ENCODE measurements at regions not wholly inside any gene's neighbourhood (a gene's known extent, or its start where the extent isn't known, plus 50 kb on each side); places are given as distances from the start of the nearest gene placed in this dataset.
"Not testable (repeated sequence)": the region's sequence is repeated elsewhere in the genome, so short reads cannot be mapped to it uniquely, and the experiment has no call there.

DNA sequence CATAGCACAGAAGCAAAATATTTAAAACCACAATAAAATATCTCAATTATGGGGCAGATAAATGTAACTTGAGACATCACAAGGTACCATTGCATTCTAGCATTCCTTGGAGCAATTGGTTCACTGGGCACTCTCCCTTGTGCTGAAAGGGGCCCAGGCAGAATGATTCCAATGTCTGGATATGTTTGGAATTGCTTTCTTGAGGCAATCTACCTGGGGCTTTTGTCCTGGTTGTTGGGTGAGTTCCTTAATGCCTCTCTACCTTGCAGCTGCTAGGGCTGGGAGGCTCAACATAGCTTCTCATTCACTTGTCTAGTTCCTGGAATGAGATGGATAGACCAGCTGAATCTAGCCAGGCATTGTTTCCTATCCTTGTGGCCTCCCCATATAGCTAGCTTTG lies 539.6 kb upstream of the FSHR start:
- Histone ChIP-seq H3K4me2 (no peak overlapping the region), H4K20me1 (no peaks in the 10 kb centered on the region), H3K9ac (no peak overlapping the region), H3K4me3 (no peak overlapping the region), H3K36me3 (no peaks in the 10 kb centered on the region), H3K9me3 (no peaks in the 10 kb centered on the region), H3K27ac (no peak overlapping the region), H3K27me3 (no peaks in the 10 kb centered on the region), H3K4me1 (no peaks in the 10 kb centered on the region)
- TF ChIP-seq Cebpa-rat (IDR thresholded peaks at IDR 0.05), result no peak

DNA sequence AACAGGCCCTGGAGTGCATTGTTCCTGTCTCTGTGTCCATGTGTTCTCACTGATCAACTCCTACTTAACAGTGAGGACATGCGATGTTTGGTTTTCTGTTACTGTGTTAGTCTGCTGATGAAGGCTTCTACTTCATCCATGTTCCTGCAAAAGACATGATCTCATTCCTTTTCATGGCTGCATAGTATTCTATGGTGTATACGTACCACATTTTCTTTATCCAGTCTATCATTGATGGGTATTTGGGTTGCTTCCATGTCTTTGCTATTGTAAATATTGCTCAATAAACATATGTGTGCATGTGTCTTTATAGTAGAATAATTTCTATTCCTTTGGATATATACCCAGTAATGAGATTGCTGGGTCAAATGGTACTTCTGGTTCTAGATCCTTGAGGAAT lies 537.7 kb upstream of the FSHR start:
- not testable (repeated sequence) for H3K4me2 ChIP-seq, H3K36me3 ChIP-seq, H3K4me1 ChIP-seq, H4K20me1 ChIP-seq, H3K9ac ChIP-seq, H3K27ac ChIP-seq, H3K27me3 ChIP-seq, H3K4me3 ChIP-seq, H3K9me3 ChIP-seq

DNA sequence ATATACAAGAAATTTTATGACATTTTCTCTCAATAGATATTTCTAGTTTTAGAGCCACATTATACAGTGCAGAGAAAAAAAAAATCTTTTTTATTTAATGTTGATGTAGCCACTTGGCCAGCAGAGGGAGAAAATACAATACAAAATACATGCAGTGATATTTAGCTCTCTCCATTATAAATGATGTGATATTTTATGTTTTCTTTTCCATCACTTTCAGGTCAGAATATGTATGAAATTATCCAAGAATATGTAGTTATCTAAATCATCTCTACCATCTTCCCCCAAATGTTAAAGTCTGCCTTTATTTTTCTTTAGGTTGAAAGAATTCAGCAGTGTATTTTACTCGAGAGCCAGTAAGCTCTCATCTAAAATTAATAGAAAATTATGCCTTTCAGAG lies 533.6 kb upstream of the FSHR start:
- no peak for TF ChIP-seq Cebpa-rat (IDR thresholded peaks at IDR 0.05)
- Histone ChIP-seq H3K27me3 (no peaks in the 10 kb centered on the region), H3K9ac (no peak overlapping the region)

DNA sequence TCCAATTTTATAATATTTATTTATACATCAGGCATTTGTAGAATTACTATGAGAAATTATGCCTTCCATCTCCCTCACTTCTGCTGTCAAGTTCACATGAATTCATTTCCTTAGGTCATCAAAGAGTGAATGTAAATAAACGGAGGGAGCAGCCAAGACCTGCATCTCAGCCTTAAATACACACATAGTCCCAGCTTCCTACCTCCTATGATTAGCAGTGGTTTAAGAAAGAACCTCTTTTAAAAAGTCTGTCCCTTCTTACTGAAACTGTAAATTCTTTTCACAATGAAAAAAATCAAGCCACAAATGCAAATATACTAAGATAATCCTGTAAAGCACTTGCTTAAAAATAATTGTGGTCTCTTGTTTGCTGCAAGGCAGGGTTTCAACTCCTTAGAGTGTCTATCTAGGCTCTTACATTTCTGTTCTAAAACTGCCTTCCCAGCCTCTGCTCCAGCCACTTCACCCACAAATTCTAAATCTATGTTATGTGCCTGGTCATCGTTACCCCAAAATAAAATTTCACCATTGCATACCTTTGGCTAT lies 532.7 kb upstream of the FSHR start:
- H3K4me2 ChIP-seq, result no peak overlapping the region
- no peaks in the 10 kb centered on the region for H3K4me1 ChIP-seq
- no peak overlapping the region for H3K4me3 ChIP-seq
- no peaks in the 10 kb centered on the region for H3K27me3 ChIP-seq
- no peak overlapping the region for H3K9ac ChIP-seq
- no peak overlapping the region for H3K27ac ChIP-seq
- no peaks in the 10 kb centered on the region for H3K36me3 ChIP-seq
- TF ChIP-seq Cebpa-rat (IDR thresholded peaks at IDR 0.05), result no peak
- no peaks in the 10 kb centered on the region for H3K9me3 ChIP-seq
- H4K20me1 ChIP-seq, result no peaks in the 10 kb centered on the region

More for the DNA sequence above, 533.6 kb upstream of the FSHR start:
- Histone ChIP-seq H3K36me3 (no peaks in the 10 kb centered on the region), H3K9me3 (no peaks in the 10 kb centered on the region), H3K4me2 (no peak overlapping the region), H3K4me1 (no peaks in the 10 kb centered on the region), H4K20me1 (no peaks in the 10 kb centered on the region), H3K27ac (no peak overlapping the region), H3K4me3 (no peak overlapping the region)

DNA sequence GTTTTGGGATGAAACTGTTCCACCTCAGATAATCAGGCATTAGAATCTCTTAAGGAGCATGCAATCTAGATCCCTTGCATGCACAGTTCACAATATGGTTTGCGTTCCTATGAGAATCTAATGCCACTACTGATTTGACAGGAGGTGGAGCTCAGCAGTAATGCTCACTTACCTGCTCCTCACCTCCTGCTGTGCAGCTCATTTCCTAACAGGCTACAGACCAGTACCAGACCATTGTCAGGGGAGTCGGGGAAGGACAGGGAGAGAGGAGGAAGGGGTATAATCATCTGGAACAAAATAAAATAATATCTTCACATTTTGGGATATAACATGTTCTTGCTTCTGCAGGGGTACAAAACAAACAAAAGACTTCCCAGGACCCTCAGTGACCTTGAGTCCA lies 532.0 kb upstream of the FSHR start:
- Histone ChIP-seq H3K9me3 (no peaks in the 10 kb centered on the region), H3K36me3 (no peaks in the 10 kb centered on the region), H3K4me1 (no peaks in the 10 kb centered on the region), H3K4me2 (no peak overlapping the region), H3K9ac (no peak overlapping the region), H3K27ac (no peak overlapping the region), H3K4me3 (no peak overlapping the region), H4K20me1 (no peaks in the 10 kb centered on the region), H3K27me3 (no peaks in the 10 kb centered on the region)
- no peak for TF ChIP-seq Cebpa-rat (IDR thresholded peaks at IDR 0.05)

DNA sequence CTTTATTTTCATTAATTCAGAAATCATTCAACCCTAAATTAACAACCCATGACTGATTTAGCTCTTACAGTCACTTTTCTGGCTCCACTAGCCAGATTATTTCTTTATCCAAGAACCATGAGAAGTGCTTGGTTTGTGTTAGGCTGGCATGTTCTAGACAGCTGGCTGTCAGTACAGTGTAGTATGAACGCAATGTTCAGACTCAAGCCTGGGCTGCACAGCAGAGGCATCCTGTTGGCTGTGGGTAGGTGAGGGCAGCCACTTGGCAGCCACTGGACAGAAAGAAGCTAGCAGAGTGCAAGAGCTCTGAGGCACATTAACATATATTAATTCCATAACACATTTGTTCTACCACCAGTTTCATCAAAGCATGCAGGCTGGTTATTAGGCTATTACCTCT lies 522.9 kb upstream of the FSHR start:
- Histone ChIP-seq H3K36me3 (no peaks in the 10 kb centered on the region), H3K9ac (no peak overlapping the region), H3K4me2 (no peak overlapping the region), H3K4me1 (no peaks in the 10 kb centered on the region), H3K4me3 (no peak overlapping the region), H3K9me3 (no peaks in the 10 kb centered on the region), H3K27ac (no peak overlapping the region), H4K20me1 (no peaks in the 10 kb centered on the region), H3K27me3 (no peaks in the 10 kb centered on the region)
- TF ChIP-seq Cebpa-rat (IDR thresholded peaks at IDR 0.05), result no peak

DNA sequence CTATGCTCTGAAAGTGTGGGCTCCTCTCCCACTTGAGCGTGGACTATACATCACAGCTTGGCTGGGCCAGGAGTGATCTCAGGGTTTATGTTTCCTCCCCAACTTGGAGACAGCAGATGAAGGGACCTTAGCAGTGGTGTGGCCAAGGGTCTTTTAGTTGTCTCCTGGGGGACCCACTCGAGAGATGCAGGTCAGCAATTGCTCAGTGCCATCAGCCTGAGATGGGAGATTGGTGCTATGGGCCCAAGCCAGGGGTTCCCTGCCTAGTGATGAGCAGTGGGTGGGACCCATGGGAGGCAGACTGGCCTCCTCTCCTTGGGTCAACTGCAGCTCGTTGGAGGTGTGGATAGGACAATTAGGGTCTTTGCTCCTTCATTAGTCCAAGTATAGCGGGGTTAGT lies 510.5 kb upstream of the FSHR start:
- no peak overlapping the region for H3K4me3 ChIP-seq
- H3K27ac ChIP-seq, result no peak overlapping the region
- no peak overlapping the region for H3K4me2 ChIP-seq
- no peaks in the 10 kb centered on the region for H3K27me3 ChIP-seq
- H3K4me1 ChIP-seq, result no peaks in the 10 kb centered on the region
- TF ChIP-seq Cebpa-rat (IDR thresholded peaks at IDR 0.05), result no peak
- no peaks in the 10 kb centered on the region for H4K20me1 ChIP-seq
- H3K9me3 ChIP-seq, result no peaks in the 10 kb centered on the region
- H3K9ac ChIP-seq, result no peak overlapping the region
- no peaks in the 10 kb centered on the region for H3K36me3 ChIP-seq

DNA sequence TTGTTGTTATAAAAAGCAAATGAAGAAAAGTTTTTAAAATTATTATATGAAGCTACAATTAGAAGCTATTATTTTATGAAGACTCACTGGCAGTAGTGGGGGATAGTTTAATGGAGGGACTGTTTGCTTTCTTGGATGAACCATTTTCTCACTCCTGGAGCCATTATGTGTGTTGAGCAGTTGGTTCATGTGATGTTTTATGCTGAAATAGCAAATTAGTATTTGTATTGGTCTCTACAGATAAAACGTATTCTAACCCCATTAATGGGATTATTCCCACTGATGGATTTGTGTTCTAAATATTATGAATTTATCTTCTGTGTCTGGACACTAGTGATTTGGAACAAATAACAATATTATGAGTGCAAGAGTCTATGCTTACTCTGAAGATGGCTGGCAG lies 507.5 kb upstream of the FSHR start:
- no peak overlapping the region for H3K9ac ChIP-seq
- H3K27ac ChIP-seq, result no peak overlapping the region
- H3K4me3 ChIP-seq, result no peak overlapping the region
- TF ChIP-seq Cebpa-rat (IDR thresholded peaks at IDR 0.05), result no peak
- H4K20me1 ChIP-seq, result no peaks in the 10 kb centered on the region
- H3K9me3 ChIP-seq, result no peaks in the 10 kb centered on the region
- no peaks in the 10 kb centered on the region for H3K27me3 ChIP-seq
- H3K4me2 ChIP-seq, result no peak overlapping the region
- H3K36me3 ChIP-seq, result no peaks in the 10 kb centered on the region
- no peaks in the 10 kb centered on the region for H3K4me1 ChIP-seq

DNA sequence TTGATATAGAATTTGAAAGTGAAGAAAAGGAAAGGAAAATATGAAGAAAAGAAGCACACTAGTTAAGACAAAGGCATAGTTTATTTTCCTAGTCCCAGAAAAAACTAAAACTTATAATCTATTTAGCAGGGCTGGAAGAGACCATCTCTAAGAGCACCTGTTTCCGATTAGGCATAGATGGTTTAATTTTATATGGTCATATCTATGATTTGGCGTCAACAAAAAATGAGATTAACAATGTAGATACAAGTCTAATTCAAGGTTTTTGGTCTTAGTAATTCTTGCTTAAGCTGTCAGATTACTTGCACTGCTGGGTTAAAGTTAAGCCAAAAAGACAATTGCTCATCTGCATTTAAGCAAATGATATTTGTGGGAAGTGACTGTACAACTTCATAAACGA lies 502.5 kb upstream of the FSHR start:
- H3K4me1 ChIP-seq, result no peaks in the 10 kb centered on the region
- H3K27ac ChIP-seq, result no peak overlapping the region
- H3K36me3 ChIP-seq, result no peaks in the 10 kb centered on the region
- H3K9me3 ChIP-seq, result no peaks in the 10 kb centered on the region
- no peaks in the 10 kb centered on the region for H3K27me3 ChIP-seq
- H3K4me3 ChIP-seq, result no peak overlapping the region
- no peaks in the 10 kb centered on the region for H4K20me1 ChIP-seq
- TF ChIP-seq Cebpa-rat (IDR thresholded peaks at IDR 0.05), result no peak
- H3K9ac ChIP-seq, result no peak overlapping the region
- H3K4me2 ChIP-seq, result no peak overlapping the region

DNA sequence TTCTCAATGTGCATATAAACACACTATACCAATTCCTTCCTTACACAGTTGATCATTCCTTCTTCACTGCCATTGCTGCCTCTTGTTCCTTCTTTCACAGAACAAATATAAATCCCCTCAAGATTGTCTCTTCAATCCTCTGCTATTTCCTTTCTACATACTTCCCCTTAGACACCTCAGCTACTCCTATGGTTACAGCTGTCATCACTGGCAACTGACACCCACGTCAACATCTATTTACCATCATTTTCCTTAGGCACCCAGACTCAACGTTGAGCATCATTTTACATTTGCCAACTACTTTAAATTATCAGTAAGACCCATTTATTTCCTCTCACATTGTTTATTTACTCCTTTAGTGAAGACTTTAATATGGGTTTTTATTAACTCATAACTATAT lies 488.8 kb upstream of the FSHR start:
- Histone ChIP-seq H3K4me1 (no peaks in the 10 kb centered on the region), H3K4me3 (no peak overlapping the region), H3K4me2 (no peak overlapping the region), H3K27me3 (no peaks in the 10 kb centered on the region), H3K36me3 (no peaks in the 10 kb centered on the region), H3K27ac (no peak overlapping the region), H3K9me3 (no peaks in the 10 kb centered on the region), H4K20me1 (no peaks in the 10 kb centered on the region), H3K9ac (no peak overlapping the region)
- no peak for TF ChIP-seq Cebpa-rat (IDR thresholded peaks at IDR 0.05)

DNA sequence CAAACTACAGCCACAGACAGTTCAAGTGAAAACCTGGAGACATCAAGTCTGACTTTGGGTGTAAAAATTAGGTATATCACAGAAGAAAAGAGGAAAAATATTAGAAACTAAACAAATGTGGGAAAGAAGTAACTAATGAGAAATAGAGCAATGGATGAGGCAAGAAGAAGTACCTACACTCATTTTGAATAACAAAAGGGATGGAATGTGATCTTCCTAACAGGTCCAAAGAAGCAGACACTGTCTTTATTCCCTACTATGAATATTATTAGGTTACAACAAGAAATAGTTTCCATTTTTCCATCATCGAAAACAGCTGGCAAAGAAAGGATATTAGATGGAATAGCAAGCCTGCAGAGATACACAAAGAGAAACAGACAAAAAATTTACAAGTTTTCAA lies 486.3 kb upstream of the FSHR start:
- no peak for TF ChIP-seq Cebpa-rat (IDR thresholded peaks at IDR 0.05)
- H3K4me2 ChIP-seq, result no peak overlapping the region
- no peaks in the 10 kb centered on the region for H3K4me1 ChIP-seq
- H3K27ac ChIP-seq, result no peak overlapping the region
- H3K36me3 ChIP-seq, result no peaks in the 10 kb centered on the region
- H3K27me3 ChIP-seq, result no peaks in the 10 kb centered on the region
- no peak overlapping the region for H3K9ac ChIP-seq
- H3K9me3 ChIP-seq, result no peaks in the 10 kb centered on the region
- no peak overlapping the region for H3K4me3 ChIP-seq
- no peaks in the 10 kb centered on the region for H4K20me1 ChIP-seq
